ENCODE measurements at regions not wholly inside any gene's neighbourhood (a gene's known extent, or its start where the extent isn't known, plus 50 kb on each side); places are given as distances from the start of the nearest gene placed in this dataset.

DNA sequence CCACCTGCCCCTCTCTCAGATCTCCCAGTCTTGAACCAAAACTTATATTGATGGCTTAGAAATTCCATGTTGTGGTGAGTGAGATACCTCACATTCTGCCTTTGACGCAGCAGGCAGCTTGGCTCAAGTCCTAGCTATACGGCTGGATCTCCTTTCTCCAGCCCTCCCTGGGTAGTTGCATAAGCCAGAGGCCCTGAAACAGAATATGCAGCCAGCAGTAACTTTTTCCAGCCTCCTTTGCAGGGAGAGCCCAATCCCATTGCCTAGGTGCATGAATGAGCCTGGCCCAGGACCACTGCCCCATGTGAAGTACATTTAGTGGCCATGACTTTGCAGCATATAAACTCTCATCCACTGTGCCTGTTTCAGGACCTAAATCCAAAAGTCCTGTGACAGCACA lies 202.2 kb upstream of the CDYL start:
- Histone ChIP-seq H3K4me2 (no peak overlapping the region), H3K27me3 (ENCODE audit: insufficient read depth) (no peaks in the 10 kb centered on the region), H3K9me2 (ENCODE audit: insufficient read depth) (peaks cover 2% of the 10 kb centered on the region; the same call in 1 of the 2 replicates), H2AFZ (no peak overlapping the region), H3K27ac (ENCODE audit: low read depth) (no peak overlapping the region), H3K4me3 (no peak overlapping the region), H3K79me2 (replicated peaks; ENCODE audit: insufficient read depth) (no peaks in the 10 kb centered on the region), H4K20me1 (replicated peaks; ENCODE audit: insufficient read depth) (no peaks in the 10 kb centered on the region), H3K36me3 (ENCODE audit: insufficient read depth) (no peaks in the 10 kb centered on the region), H3F3A (replicated peaks; ENCODE audit: low read depth) (no peaks in the 10 kb centered on the region), H3K4me1 (ENCODE audit: insufficient read depth) (no peaks in the 10 kb centered on the region)
- TF ChIP-seq, protein P1, sequence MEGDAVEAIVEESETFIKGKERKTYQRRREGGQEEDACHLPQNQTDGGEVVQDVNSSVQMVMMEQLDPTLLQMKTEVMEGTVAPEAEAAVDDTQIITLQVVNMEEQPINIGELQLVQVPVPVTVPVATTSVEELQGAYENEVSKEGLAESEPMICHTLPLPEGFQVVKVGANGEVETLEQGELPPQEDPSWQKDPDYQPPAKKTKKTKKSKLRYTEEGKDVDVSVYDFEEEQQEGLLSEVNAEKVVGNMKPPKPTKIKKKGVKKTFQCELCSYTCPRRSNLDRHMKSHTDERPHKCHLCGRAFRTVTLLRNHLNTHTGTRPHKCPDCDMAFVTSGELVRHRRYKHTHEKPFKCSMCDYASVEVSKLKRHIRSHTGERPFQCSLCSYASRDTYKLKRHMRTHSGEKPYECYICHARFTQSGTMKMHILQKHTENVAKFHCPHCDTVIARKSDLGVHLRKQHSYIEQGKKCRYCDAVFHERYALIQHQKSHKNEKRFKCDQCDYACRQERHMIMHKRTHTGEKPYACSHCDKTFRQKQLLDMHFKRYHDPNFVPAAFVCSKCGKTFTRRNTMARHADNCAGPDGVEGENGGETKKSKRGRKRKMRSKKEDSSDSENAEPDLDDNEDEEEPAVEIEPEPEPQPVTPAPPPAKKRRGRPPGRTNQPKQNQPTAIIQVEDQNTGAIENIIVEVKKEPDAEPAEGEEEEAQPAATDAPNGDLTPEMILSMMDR (conservative IDR thresholded peaks at IDR 0.05; ENCODE audit: low read depth in 2 of 2): no peak
- no peak for TF ChIP-seq ZNF114 (CRISPR knock-in tag; IDR thresholded peaks at IDR 0.05)
- no peak for TF ChIP-seq EZH2phosphoT487 (IDR thresholded peaks at IDR 0.05; ENCODE audit: unreplicated experiment)
- peaks cover 12% of the 10 kb centered on the region for H3K9me3 Mint-ChIP-seq
- H3K4me3 Mint-ChIP-seq: no peak overlapping the region
- no peaks in the 10 kb centered on the region for H3K4me1 Mint-ChIP-seq
- no peak for ATAC-seq
- peaks cover 7% of the 10 kb centered on the region; the same call in 2 of the 3 replicates for H3K36me3 Mint-ChIP-seq (ENCODE audit: low read depth)
- no peak for DNase-seq (ENCODE audit: low spot score)
- H3K27me3 Mint-ChIP-seq (ENCODE audit: insufficient read depth, low read depth, poor library complexity): no peaks in the 10 kb centered on the region
- H3K27ac Mint-ChIP-seq: no peak overlapping the region

DNA sequence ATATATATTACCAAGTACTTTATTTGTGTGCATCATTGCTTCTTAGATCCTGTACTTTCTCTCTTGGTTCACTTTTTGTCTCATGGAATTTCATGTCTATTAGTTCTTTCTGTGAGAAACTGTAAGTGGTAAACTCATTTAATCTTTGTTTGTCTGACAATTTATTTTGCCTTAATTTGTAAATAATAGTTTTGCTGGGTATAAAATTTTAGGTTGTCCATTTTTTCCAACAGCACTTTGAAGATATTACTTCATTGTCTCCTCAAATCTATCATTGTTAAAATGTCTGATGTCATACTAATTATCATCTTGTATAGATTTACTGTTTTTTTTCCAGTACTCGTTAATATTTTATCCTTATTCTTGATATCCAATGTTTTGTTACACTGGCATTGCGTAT lies 205.2 kb upstream of the CDYL start:
- H3K27ac Mint-ChIP-seq: no peak overlapping the region
- Histone ChIP-seq H2AFZ (no peak overlapping the region), H3K9me2 (ENCODE audit: insufficient read depth) (no peaks in the 10 kb centered on the region), H4K20me1 (replicated peaks; ENCODE audit: insufficient read depth) (no peaks in the 10 kb centered on the region), H3K4me2 (no peak overlapping the region), H3K27ac (ENCODE audit: low read depth) (no peak overlapping the region), H3K27me3 (ENCODE audit: insufficient read depth) (no peaks in the 10 kb centered on the region), H3K36me3 (ENCODE audit: insufficient read depth) (no peaks in the 10 kb centered on the region), H3K4me1 (ENCODE audit: insufficient read depth) (no peaks in the 10 kb centered on the region), H3K79me2 (replicated peaks; ENCODE audit: insufficient read depth) (no peaks in the 10 kb centered on the region), H3K4me3 (no peak overlapping the region), H3F3A (replicated peaks; ENCODE audit: low read depth) (no peaks in the 10 kb centered on the region)
- no peaks in the 10 kb centered on the region for H3K27me3 Mint-ChIP-seq (ENCODE audit: insufficient read depth, low read depth, poor library complexity)
- no peaks in the 10 kb centered on the region for H3K4me1 Mint-ChIP-seq
- no peak for ATAC-seq
- H3K9me3 Mint-ChIP-seq: peaks cover 12% of the 10 kb centered on the region
- H3K36me3 Mint-ChIP-seq (ENCODE audit: low read depth): peaks cover 7% of the 10 kb centered on the region; the same call in 2 of the 3 replicates
- DNase-seq (ENCODE audit: low spot score): no peak
- no peak overlapping the region for H3K4me3 Mint-ChIP-seq
- no peak for TF ChIP-seq NANOG (IDR thresholded peaks at IDR 0.05; ENCODE audit: borderline replicate concordance)
- TF ChIP-seq JUNB (IDR thresholded peaks at IDR 0.05; ENCODE audit: unreplicated experiment): no peak
- TF ChIP-seq EZH2 (IDR thresholded peaks at IDR 0.05; ENCODE audit: low read depth, unreplicated experiment): no peak
- TF ChIP-seq, protein P2, sequence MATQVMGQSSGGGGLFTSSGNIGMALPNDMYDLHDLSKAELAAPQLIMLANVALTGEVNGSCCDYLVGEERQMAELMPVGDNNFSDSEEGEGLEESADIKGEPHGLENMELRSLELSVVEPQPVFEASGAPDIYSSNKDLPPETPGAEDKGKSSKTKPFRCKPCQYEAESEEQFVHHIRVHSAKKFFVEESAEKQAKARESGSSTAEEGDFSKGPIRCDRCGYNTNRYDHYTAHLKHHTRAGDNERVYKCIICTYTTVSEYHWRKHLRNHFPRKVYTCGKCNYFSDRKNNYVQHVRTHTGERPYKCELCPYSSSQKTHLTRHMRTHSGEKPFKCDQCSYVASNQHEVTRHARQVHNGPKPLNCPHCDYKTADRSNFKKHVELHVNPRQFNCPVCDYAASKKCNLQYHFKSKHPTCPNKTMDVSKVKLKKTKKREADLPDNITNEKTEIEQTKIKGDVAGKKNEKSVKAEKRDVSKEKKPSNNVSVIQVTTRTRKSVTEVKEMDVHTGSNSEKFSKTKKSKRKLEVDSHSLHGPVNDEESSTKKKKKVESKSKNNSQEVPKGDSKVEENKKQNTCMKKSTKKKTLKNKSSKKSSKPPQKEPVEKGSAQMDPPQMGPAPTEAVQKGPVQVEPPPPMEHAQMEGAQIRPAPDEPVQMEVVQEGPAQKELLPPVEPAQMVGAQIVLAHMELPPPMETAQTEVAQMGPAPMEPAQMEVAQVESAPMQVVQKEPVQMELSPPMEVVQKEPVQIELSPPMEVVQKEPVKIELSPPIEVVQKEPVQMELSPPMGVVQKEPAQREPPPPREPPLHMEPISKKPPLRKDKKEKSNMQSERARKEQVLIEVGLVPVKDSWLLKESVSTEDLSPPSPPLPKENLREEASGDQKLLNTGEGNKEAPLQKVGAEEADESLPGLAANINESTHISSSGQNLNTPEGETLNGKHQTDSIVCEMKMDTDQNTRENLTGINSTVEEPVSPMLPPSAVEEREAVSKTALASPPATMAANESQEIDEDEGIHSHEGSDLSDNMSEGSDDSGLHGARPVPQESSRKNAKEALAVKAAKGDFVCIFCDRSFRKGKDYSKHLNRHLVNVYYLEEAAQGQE (IDR thresholded peaks at IDR 0.05; ENCODE audit: unreplicated experiment): no peak
- TF ChIP-seq CREB1 (CRISPR knock-in tag; IDR thresholded peaks at IDR 0.05; ENCODE audit: low read depth): no peak
- TF ChIP-seq STAT1 (IDR thresholded peaks at IDR 0.05; ENCODE audit: unreplicated experiment): no peak
- TF ChIP-seq EZH2phosphoT487 (IDR thresholded peaks at IDR 0.05; ENCODE audit: unreplicated experiment): no peak
- TF ChIP-seq, protein P3, sequence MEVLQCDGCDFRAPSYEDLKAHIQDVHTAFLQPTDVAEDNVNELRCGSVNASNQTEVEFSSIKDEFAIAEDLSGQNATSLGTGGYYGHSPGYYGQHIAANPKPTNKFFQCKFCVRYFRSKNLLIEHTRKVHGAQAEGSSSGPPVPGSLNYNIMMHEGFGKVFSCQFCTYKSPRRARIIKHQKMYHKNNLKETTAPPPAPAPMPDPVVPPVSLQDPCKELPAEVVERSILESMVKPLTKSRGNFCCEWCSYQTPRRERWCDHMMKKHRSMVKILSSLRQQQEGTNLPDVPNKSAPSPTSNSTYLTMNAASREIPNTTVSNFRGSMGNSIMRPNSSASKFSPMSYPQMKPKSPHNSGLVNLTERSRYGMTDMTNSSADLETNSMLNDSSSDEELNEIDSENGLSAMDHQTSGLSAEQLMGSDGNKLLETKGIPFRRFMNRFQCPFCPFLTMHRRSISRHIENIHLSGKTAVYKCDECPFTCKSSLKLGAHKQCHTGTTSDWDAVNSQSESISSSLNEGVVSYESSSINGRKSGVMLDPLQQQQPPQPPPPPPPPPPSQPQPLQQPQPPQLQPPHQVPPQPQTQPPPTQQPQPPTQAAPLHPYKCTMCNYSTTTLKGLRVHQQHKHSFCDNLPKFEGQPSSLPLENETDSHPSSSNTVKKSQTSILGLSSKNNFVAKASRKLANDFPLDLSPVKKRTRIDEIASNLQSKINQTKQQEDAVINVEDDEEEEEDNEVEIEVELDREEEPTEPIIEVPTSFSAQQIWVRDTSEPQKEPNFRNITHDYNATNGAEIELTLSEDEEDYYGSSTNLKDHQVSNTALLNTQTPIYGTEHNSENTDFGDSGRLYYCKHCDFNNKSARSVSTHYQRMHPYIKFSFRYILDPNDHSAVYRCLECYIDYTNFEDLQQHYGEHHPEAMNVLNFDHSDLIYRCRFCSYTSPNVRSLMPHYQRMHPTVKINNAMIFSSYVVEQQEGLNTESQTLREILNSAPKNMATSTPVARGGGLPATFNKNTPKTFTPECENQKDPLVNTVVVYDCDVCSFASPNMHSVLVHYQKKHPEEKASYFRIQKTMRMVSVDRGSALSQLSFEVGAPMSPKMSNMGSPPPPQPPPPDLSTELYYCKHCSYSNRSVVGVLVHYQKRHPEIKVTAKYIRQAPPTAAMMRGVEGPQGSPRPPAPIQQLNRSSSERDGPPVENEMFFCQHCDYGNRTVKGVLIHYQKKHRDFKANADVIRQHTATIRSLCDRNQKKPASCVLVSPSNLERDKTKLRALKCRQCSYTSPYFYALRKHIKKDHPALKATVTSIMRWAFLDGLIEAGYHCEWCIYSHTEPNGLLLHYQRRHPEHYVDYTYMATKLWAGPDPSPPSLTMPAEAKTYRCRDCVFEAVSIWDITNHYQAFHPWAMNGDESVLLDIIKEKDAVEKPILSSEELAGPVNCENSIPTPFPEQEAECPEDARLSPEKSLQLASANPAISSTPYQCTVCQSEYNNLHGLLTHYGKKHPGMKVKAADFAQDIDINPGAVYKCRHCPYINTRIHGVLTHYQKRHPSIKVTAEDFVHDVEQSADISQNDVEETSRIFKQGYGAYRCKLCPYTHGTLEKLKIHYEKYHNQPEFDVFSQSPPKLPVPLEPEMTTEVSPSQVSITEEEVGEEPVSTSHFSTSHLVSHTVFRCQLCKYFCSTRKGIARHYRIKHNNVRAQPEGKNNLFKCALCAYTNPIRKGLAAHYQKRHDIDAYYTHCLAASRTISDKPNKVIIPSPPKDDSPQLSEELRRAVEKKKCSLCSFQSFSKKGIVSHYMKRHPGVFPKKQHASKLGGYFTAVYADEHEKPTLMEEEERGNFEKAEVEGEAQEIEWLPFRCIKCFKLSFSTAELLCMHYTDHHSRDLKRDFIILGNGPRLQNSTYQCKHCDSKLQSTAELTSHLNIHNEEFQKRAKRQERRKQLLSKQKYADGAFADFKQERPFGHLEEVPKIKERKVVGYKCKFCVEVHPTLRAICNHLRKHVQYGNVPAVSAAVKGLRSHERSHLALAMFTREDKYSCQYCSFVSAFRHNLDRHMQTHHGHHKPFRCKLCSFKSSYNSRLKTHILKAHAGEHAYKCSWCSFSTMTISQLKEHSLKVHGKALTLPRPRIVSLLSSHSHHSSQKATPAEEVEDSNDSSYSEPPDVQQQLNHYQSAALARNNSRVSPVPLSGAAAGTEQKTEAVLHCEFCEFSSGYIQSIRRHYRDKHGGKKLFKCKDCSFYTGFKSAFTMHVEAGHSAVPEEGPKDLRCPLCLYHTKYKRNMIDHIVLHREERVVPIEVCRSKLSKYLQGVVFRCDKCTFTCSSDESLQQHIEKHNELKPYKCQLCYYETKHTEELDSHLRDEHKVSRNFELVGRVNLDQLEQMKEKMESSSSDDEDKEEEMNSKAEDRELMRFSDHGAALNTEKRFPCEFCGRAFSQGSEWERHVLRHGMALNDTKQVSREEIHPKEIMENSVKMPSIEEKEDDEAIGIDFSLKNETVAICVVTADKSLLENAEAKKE (CRISPR knock-in tag; IDR thresholded peaks at IDR 0.05): no peak
- no peak for TF ChIP-seq POLR2AphosphoS5 (IDR thresholded peaks at IDR 0.05; ENCODE audit: low read depth)

Data from GM23338 (cell line).